DMS79 treated with DMSO at 0.1 percent for 48 hours (cell line): ENCODE measurements at regions not wholly inside any gene's neighbourhood (a gene's known extent, or its start where the extent isn't known, plus 50 kb on each side); places are given as distances from the start of the nearest gene placed in this dataset.

Experiments used
- DNase-seq: peaks from one replicate; lab custom pipeline; 2025; lab: John Stamatoyannopoulos, UW

GRCh38 chr4:178808106-178808505, 1365.9 kb upstream of the AGA start:
- DNase-seq = no peak

GRCh38 chr4:178809921-178810320, 1367.7 kb upstream of the AGA start:
- DNase-seq = no peak

- no peak for DNase-seq
These were observed 1369.1 kb upstream of the AGA start for GRCh38 chr4:178811356-178811755.

- DNase-seq = no peak
These were observed 1370.6 kb upstream of the AGA start for GRCh38 chr4:178812866-178813265.

- no peak for DNase-seq
These were observed 1372.7 kb upstream of the AGA start for GRCh38 chr4:178814908-178815307.

- no peak for DNase-seq
These were observed 1381.5 kb upstream of the AGA start for GRCh38 chr4:178823673-178824295.

GRCh38 chr4:178836865-178837264, 1394.6 kb upstream of the AGA start:
- DNase-seq = no peak

- no peak for DNase-seq
These were observed 1396.5 kb upstream of the AGA start for GRCh38 chr4:178838776-178839175.

GRCh38 chr4:178856139-178856800, 1414.0 kb upstream of the AGA start:
- no peak for DNase-seq

GRCh38 chr4:178871476-178871875, 1429.2 kb upstream of the AGA start:
- DNase-seq = no peak

- no peak for DNase-seq
These were observed 1439.7 kb upstream of the AGA start for GRCh38 chr4:178881937-178882336.

- no peak for DNase-seq
These were observed 1451.9 kb upstream of the AGA start for GRCh38 chr4:178894126-178894525.

GRCh38 chr4:178899084-178899483, 1456.8 kb upstream of the AGA start:
- no peak for DNase-seq

GRCh38 chr4:178917756-178918155, 1475.5 kb upstream of the AGA start:
- no peak for DNase-seq

- no peak for DNase-seq
These were observed 1494.9 kb upstream of the AGA start for GRCh38 chr4:178937130-178937529.

GRCh38 chr4:178941975-178942374, 1499.7 kb upstream of the AGA start:
- no peak for DNase-seq

- DNase-seq = no peak
These were observed 1511.3 kb upstream of the AGA start for GRCh38 chr4:178953447-178954120.

- no peak for DNase-seq
These were observed 1513.4 kb upstream of the AGA start for GRCh38 chr4:178955614-178956013.

- DNase-seq = no peak
These were observed 1516.6 kb upstream of the AGA start for GRCh38 chr4:178958725-178959440.

- no peak for DNase-seq
These were observed 1521.3 kb upstream of the AGA start for GRCh38 chr4:178963446-178964045.

GRCh38 chr4:178966644-178967043, 1524.4 kb upstream of the AGA start:
- no peak for DNase-seq

- DNase-seq = no peak
These were observed 1528.3 kb upstream of the AGA start for GRCh38 chr4:178970433-178971140.
